Activated T-helper 2 cell treated with anti-CD3 and anti-CD28 coated beads, Interferon-gamma antibody, Interleukin-2, Interleukin-4, amounts not matched to agents 10 μg/mL and 5 μg/mL and 100 μg/mL, durations not matched to agents 14 hours and 24 hours and 36 hours (primary cell): ENCODE measurements at regions not wholly inside any gene's neighbourhood (a gene's known extent, or its start where the extent isn't known, plus 50 kb on each side); places are given as distances from the start of the nearest gene placed in this dataset.

Experiments
- DNase-seq: peaks from one replicate; pipeline ENCODE4 v3.0.0; 2021; ENCODE audit warnings: low spot score
- H3K27ac Mint-ChIP-seq: one replicate; pipeline ENCODE4 v1.8.0; 2021; ENCODE audit warnings: mixed read lengths
- H3K27me3 Mint-ChIP-seq: one replicate; pipeline ENCODE4 v1.8.0; 2021; ENCODE audit warnings: low read depth, mixed read lengths
- H3K36me3 Mint-ChIP-seq: one replicate; pipeline ENCODE4 v1.8.0; 2021; ENCODE audit warnings: low read depth, mixed read lengths
- H3K4me1 Mint-ChIP-seq: one replicate; pipeline ENCODE4 v1.8.0; 2021; ENCODE audit warnings: low read depth, mixed read lengths
- H3K4me3 Mint-ChIP-seq: one replicate; pipeline ENCODE4 v1.8.0; 2021; ENCODE audit warnings: low read depth, mild to moderate bottlenecking, moderate library complexity, mixed read lengths
- H3K9me3 Mint-ChIP-seq: one replicate; pipeline ENCODE4 v1.8.0; 2021; ENCODE audit warnings: mixed read lengths
- intact Hi-C: fragments of 100-400 bp; cut with micrococcal nuclease; formaldehyde crosslinking; loops from one replicate; pipeline ENCODE4 v1.15.1; 2023

- Mint-ChIP-seq H3K36me3 (no peaks in the 10 kb centered on the region), H3K4me3 (no peak overlapping the region), H3K9me3 (peaks cover 8% of the 10 kb centered on the region), H3K27ac (no peak overlapping the region), H3K4me1 (peaks cover 11% of the 10 kb centered on the region), H3K27me3 (peaks cover 6% of the 10 kb centered on the region)
- intact Hi-C loops = no loop called here
- DNase-seq = no peak
Measured at GRCh38 chr16:79408355-79408754, 192.2 kb downstream of the MAF start.

- intact Hi-C loops = no loop called here
- no peaks in the 10 kb centered on the region for H3K36me3 Mint-ChIP-seq
Measured at GRCh38 chr16:79407461-79408135, 192.9 kb downstream of the MAF start.

GRCh38 chr16:79407005-79407404 lies 193.5 kb downstream of the MAF start:
- peaks cover 8% of the 10 kb centered on the region for H3K9me3 Mint-ChIP-seq
- no peak overlapping the region for H3K27ac Mint-ChIP-seq
- H3K27me3 Mint-ChIP-seq = peaks cover 6% of the 10 kb centered on the region
- H3K4me1 Mint-ChIP-seq = peaks cover 5% of the 10 kb centered on the region
- H3K36me3 Mint-ChIP-seq = no peaks in the 10 kb centered on the region
- DNase-seq = no peak
- intact Hi-C loops = no loop called here
- no peak overlapping the region for H3K4me3 Mint-ChIP-seq

More at GRCh38 chr16:79407461-79408135, 192.9 kb downstream of the MAF start:
- H3K9me3 Mint-ChIP-seq = peaks cover 8% of the 10 kb centered on the region
- no peak for DNase-seq
- H3K27ac Mint-ChIP-seq = no peak overlapping the region
- H3K4me1 Mint-ChIP-seq = peaks cover 7% of the 10 kb centered on the region
- peaks cover 6% of the 10 kb centered on the region for H3K27me3 Mint-ChIP-seq
- no peak overlapping the region for H3K4me3 Mint-ChIP-seq

- DNase-seq = no peak
- Mint-ChIP-seq H3K27ac (no peak overlapping the region), H3K4me3 (no peak overlapping the region), H3K4me1 (no peaks in the 10 kb centered on the region), H3K9me3 (peaks cover 3% of the 10 kb centered on the region), H3K36me3 (no peaks in the 10 kb centered on the region), H3K27me3 (peaks cover 6% of the 10 kb centered on the region)
- intact Hi-C loops = no loop called here
Measured at GRCh38 chr16:79404571-79404970, 196.0 kb downstream of the MAF start.

- peaks cover 6% of the 10 kb centered on the region for H3K27me3 Mint-ChIP-seq
- H3K36me3 Mint-ChIP-seq = no peaks in the 10 kb centered on the region
- DNase-seq = no peak
- no peak overlapping the region for H3K27ac Mint-ChIP-seq
- peaks cover 3% of the 10 kb centered on the region for H3K9me3 Mint-ChIP-seq
- intact Hi-C loops = no loop called here
- H3K4me1 Mint-ChIP-seq = no peaks in the 10 kb centered on the region
- H3K4me3 Mint-ChIP-seq = no peak overlapping the region
Measured at GRCh38 chr16:79403534-79403933, 197.0 kb downstream of the MAF start.

GRCh38 chr16:79402920-79403319 lies 197.6 kb downstream of the MAF start:
- peaks cover 6% of the 10 kb centered on the region for H3K27me3 Mint-ChIP-seq
- H3K4me1 Mint-ChIP-seq = no peaks in the 10 kb centered on the region
- H3K9me3 Mint-ChIP-seq = peaks cover 3% of the 10 kb centered on the region
- DNase-seq = no peak
- no peak overlapping the region for H3K4me3 Mint-ChIP-seq
- intact Hi-C loops = no loop called here
- H3K36me3 Mint-ChIP-seq = no peaks in the 10 kb centered on the region
- H3K27ac Mint-ChIP-seq = no peak overlapping the region

GRCh38 chr16:79402356-79402755 lies 198.2 kb downstream of the MAF start:
- H3K4me3 Mint-ChIP-seq = no peak overlapping the region
- intact Hi-C loops = no loop called here
- no peaks in the 10 kb centered on the region for H3K36me3 Mint-ChIP-seq
- no peak overlapping the region for H3K27ac Mint-ChIP-seq
- peaks cover 3% of the 10 kb centered on the region for H3K9me3 Mint-ChIP-seq
- no peak for DNase-seq
- peaks cover 3% of the 10 kb centered on the region for H3K27me3 Mint-ChIP-seq
- H3K4me1 Mint-ChIP-seq = no peaks in the 10 kb centered on the region

- H3K27ac Mint-ChIP-seq = no peak overlapping the region
- no peak for DNase-seq
- H3K9me3 Mint-ChIP-seq = peaks cover 3% of the 10 kb centered on the region
- H3K4me3 Mint-ChIP-seq = no peak overlapping the region
- intact Hi-C loops = no loop called here
- no peaks in the 10 kb centered on the region for H3K36me3 Mint-ChIP-seq
- H3K27me3 Mint-ChIP-seq = peaks cover 3% of the 10 kb centered on the region
- H3K4me1 Mint-ChIP-seq = no peaks in the 10 kb centered on the region
Measured at GRCh38 chr16:79401782-79402181, 198.8 kb downstream of the MAF start.

GRCh38 chr16:79401157-79401556 lies 199.4 kb downstream of the MAF start:
- H3K9me3 Mint-ChIP-seq = peaks cover 1% of the 10 kb centered on the region
- intact Hi-C loops = no loop called here
- no peaks in the 10 kb centered on the region for H3K36me3 Mint-ChIP-seq

GRCh38 chr16:79400462-79401149 lies 199.9 kb downstream of the MAF start:
- Mint-ChIP-seq H3K27ac (no peak overlapping the region), H3K9me3 (no peaks in the 10 kb centered on the region), H3K4me3 (no peak overlapping the region), H3K4me1 (peaks cover 1% of the 10 kb centered on the region), H3K27me3 (peaks cover 3% of the 10 kb centered on the region), H3K36me3 (no peaks in the 10 kb centered on the region)
- intact Hi-C loops = no loop called here
- DNase-seq = no peak

More at GRCh38 chr16:79401157-79401556, 199.4 kb downstream of the MAF start:
- peaks cover 3% of the 10 kb centered on the region for H3K27me3 Mint-ChIP-seq
- DNase-seq = no peak
- H3K27ac Mint-ChIP-seq = no peak overlapping the region
- H3K4me3 Mint-ChIP-seq = no peak overlapping the region
- H3K4me1 Mint-ChIP-seq = no peaks in the 10 kb centered on the region

GRCh38 chr16:79395591-79395990 lies 204.9 kb downstream of the MAF start:
- intact Hi-C loops = no loop called here
- no peak overlapping the region for H3K4me3 Mint-ChIP-seq
- H3K27me3 Mint-ChIP-seq = peaks cover 8% of the 10 kb centered on the region
- no peak for DNase-seq
- no peaks in the 10 kb centered on the region for H3K36me3 Mint-ChIP-seq
- no peak overlapping the region for H3K27ac Mint-ChIP-seq
- peaks cover 5% of the 10 kb centered on the region for H3K4me1 Mint-ChIP-seq
- H3K9me3 Mint-ChIP-seq = no peaks in the 10 kb centered on the region

- Mint-ChIP-seq H3K36me3 (no peaks in the 10 kb centered on the region), H3K27me3 (peaks cover 12% of the 10 kb centered on the region), H3K9me3 (no peaks in the 10 kb centered on the region), H3K27ac (no peak overlapping the region), H3K4me1 (peaks cover 8% of the 10 kb centered on the region), H3K4me3 (no peak overlapping the region)
- DNase-seq = no peak
- intact Hi-C loops = no loop called here
Measured at GRCh38 chr16:79394206-79394605, 206.3 kb downstream of the MAF start.

- no peaks in the 10 kb centered on the region for H3K9me3 Mint-ChIP-seq
- peaks cover 8% of the 10 kb centered on the region for H3K4me1 Mint-ChIP-seq
- no peaks in the 10 kb centered on the region for H3K36me3 Mint-ChIP-seq
- no peak for DNase-seq
- H3K4me3 Mint-ChIP-seq = no peak overlapping the region
- no peak overlapping the region for H3K27ac Mint-ChIP-seq
- intact Hi-C loops = no loop called here
- H3K27me3 Mint-ChIP-seq = peaks cover 12% of the 10 kb centered on the region
Measured at GRCh38 chr16:79393564-79393963, 207.0 kb downstream of the MAF start.
